GM21528 (cell line): ENCODE measurements at regions not wholly inside any gene's neighbourhood (a gene's known extent, or its start where the extent isn't known, plus 50 kb on each side); places are given as distances from the start of the nearest gene placed in this dataset.
"Not testable (repeated sequence)": the region's sequence is repeated elsewhere in the genome, so short reads cannot be mapped to it uniquely, and the experiment has no call there.

Experiments
- ATAC-seq: cut with Tn5 transposase; IDR thresholded peaks from one replicate; pipeline ENCODE4 v1.9.1; 2021; ENCODE audit warnings: mild to moderate bottlenecking, moderate library complexity; ENCODE audit not compliant: unreplicated experiment, low FRiP score

- ATAC-seq: no peak
Measured at GRCh38 chr20:48390981-48391380, 436.8 kb downstream of the PREX1 start.

DNA sequence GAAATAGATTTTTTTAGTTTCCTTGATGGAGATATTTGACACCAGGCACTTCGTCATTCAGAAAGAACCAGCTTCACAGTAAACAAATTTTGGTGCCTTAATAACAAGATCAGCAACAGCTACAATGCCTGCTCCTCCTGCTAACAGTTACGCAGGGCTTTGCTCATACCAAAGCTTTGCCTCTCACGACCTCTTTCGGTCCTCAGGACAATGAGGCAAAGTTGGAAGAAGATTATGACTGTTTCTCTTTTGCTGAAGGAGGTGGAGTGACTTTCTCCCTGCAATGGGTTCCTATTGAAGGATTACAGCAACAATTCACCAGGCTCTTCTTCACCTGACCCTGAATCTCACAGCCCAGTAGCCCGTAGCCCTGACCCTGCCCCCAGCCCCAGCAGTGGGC lies 440.1 kb downstream of the PREX1 start:
- ATAC-seq: no peak

DNA sequence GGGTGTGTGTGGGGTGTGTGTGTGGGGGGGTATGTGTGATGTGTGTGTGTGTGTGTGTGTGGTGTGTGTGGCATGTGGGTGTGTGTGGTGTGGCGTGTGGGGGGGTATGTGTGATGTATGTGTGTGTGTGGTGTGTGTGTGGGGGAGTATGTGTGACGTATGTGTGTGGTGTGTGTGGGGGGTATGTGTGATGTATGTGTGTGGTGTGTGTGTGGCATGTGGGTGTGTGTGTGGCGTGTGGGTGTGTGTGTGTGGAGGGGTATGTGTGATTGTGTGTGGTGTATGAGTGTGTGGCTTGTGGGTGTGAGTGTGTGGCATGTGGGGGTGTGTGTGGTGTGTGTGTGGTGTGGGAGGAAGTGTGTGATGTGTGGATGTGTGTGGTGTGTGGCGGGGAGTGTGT lies 442.3 kb downstream of the PREX1 start:
- no peak for ATAC-seq

- ATAC-seq: no peak
Measured at GRCh38 chr20:48385114-48385513, 442.7 kb downstream of the PREX1 start.

- ATAC-seq: no peak
Measured at GRCh38 chr20:48384147-48384818, 443.5 kb downstream of the PREX1 start.

GRCh38 chr20:48383252-48383651 lies 444.5 kb downstream of the PREX1 start:
- no peak for ATAC-seq

GRCh38 chr20:48382304-48382703 lies 445.5 kb downstream of the PREX1 start:
- ATAC-seq: no peak

GRCh38 chr20:48381353-48382120 lies 446.3 kb downstream of the PREX1 start:
- no peak for ATAC-seq

- no peak for ATAC-seq
Measured at GRCh38 chr20:48380661-48381060, 447.1 kb downstream of the PREX1 start.

GRCh38 chr20:48378976-48379675 lies 448.7 kb downstream of the PREX1 start:
- ATAC-seq: no peak

DNA sequence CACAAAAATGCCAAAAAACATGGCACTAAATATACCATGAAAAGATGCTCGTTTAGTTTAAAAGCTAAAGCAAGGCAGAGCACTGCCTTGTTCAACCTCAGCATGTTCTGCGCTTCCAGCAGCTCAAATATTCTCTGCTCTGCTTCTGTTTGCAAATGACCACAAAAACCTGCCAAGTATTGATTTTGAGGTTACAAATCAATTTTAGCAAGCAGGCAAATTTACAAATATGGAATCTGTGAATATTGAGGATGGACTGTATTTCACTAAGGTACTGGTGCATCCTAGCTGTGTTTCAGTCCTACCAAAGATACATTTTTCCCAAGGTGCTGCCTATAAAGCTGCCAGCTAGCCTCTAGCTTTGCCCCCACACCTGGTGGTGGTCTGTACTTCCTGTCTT lies 449.9 kb downstream of the PREX1 start:
- no peak for ATAC-seq

DNA sequence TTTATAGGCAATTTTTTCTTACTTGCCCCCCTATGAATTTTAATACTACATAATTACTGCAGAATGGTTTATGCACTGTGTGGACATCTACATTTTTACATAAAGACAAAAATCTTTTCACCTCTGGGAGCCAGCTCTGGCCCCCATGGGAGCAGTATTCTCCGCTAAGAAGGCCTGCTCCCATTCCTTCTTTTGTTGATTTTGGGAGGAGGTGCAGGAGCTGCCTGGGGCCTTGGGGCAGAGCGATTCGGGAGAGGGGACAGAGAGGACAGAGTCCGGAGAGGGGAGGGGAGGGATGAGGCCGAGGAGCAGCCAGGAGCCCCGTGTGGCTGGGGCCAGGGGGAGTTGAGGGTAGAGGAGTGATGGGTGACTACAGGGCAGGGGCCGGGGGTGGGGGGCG lies 452.0 kb downstream of the PREX1 start:
- no peak for ATAC-seq

- no peak for ATAC-seq
Measured at GRCh38 chr20:48374991-48375595, 452.7 kb downstream of the PREX1 start.

DNA sequence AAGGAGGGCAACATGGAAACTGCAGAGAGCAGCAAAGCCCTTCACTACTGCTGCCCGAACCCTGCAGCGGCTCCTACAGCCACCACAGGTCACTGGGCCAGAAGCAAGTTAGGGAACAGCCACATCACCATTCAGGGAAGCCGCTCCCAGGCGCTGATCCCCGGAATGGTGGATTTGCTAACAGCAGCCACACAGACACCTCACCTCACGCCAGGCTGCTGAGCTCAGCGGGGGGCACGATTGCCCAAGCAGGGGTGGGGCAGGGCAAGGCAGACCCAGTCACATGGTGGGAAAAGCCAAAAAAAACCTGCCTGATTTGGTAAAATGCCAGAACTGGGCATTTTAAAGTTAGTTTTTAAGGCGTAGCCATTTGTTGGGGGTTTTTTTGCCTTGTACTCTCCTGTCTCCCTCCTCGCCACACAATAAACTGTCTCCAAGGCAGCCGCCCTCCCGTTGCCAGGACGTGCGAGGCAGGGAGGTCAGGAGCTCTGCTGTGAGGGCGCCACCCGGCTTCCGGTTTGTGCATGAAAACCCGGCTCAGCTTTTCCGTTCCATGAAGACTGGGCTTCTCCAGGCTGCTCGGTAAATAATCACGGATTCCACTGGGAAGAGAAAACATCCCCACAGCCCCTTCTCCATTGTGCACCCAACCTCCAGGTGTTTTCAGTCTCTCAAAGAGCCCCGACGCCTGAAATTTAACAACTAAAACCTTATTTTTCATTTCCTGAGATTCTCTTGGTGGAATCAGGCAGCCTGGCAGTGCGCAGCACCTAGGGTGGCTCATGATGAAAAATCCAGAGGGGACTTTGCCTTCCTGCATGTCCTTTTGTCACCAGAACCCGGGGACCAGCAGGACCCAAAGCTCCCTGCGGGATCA lies 453.5 kb downstream of the PREX1 start:
- ATAC-seq: not testable (repeated sequence)

GRCh38 chr20:48373555-48373934 lies 454.3 kb downstream of the PREX1 start:
- no peak for ATAC-seq

DNA sequence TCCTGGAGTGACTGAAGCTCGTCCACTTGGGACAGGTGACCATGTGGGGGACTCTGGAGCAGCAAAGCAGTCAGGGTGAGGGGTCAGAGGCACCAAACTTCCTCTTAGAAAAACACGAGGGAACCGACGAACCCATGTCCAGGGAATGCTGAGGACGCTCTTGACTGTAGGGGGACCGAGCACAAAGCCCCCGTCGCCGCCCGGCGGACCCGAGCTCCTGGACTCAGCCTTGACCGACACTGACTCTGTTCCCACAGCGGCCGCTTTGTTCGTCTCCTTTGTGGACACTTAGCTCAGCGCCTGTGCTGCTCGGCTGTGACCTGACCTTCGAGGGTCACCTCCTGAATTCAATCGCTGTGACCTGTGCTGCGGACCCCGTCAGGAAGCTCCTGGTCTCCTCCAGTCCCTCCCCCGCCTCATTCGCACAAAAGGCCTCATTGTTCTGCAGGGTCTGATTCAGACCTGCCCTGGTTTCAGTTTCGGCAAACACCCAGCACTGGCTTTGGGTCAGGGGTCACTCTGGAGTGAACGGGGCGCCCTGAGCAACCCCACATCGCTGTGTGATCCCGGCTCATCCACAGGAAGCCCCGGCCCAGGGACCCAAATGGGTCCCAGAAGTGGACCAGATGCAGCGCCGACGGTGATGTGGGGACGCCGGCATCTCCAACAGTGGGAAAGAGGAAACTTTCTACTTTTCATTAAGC lies 454.8 kb downstream of the PREX1 start:
- not testable (repeated sequence) for ATAC-seq

GRCh38 chr20:48371211-48371610 lies 456.6 kb downstream of the PREX1 start:
- ATAC-seq: no peak

DNA sequence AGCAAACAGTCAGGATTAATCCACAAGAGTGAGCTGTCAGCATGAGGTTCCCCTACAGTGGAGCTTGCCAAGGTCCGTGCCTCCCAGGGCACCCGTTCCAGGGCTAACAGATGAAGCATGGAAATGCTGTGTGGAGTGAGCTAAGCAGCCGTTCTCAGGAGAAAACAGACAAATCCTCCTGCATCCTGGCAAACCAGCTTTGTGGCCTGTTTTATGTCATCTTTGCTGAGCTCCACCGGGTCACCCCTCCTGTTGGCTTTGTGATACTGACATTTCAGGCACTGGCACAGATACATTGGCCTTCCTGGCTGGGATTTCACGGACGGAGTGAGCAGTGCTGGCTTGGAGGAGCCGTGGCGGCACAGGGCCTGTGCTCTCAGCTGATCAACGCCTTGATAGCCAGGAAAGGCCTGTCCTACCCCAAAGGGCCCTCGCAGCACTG lies 459.2 kb downstream of the PREX1 start:
- not testable (repeated sequence) for ATAC-seq

GRCh38 chr20:48367541-48368358 lies 460.0 kb downstream of the PREX1 start:
- not testable (repeated sequence) for ATAC-seq
